T-helper 2 cell treated with Interferon-gamma antibody and Interleukin-4, amounts not matched to agents 100 ng/mL and 5 ng/mL, for 36 hours (primary cell): ENCODE measurements at regions not wholly inside any gene's neighbourhood (a gene's known extent, or its start where the extent isn't known, plus 50 kb on each side); places are given as distances from the start of the nearest gene placed in this dataset.

Source experiments
- intact Hi-C: fragments of 100-400 bp; cut with micrococcal nuclease; formaldehyde crosslinking; loops from one replicate; pipeline ENCODE4 v1.15.1; 2023

- intact Hi-C loops: no loop called here
Observed at GRCh38 chr6:137685798-137686375, 181.2 kb upstream of the TNFAIP3 start.

- intact Hi-C loops: no loop called here
Observed at GRCh38 chr6:137687818-137688217, 179.2 kb upstream of the TNFAIP3 start.

GRCh38 chr6:137688230-137688971, 178.7 kb upstream of the TNFAIP3 start:
- intact Hi-C loops: no loop called here

GRCh38 chr6:137689377-137689776, 177.7 kb upstream of the TNFAIP3 start:
- intact Hi-C loops: no loop called here

- intact Hi-C loops: no loop called here
Observed at GRCh38 chr6:137690034-137690433, 177.0 kb upstream of the TNFAIP3 start.

- intact Hi-C loops: no loop called here
Observed at GRCh38 chr6:137690721-137691120, 176.3 kb upstream of the TNFAIP3 start.

GRCh38 chr6:137692308-137692707, 174.8 kb upstream of the TNFAIP3 start:
- intact Hi-C loops: no loop called here

- intact Hi-C loops: no loop called here
Observed at GRCh38 chr6:137692806-137693205, 174.3 kb upstream of the TNFAIP3 start.

GRCh38 chr6:137693711-137694110, 173.3 kb upstream of the TNFAIP3 start:
- intact Hi-C loops: no loop called here

- intact Hi-C loops: loop anchor here (5.0 kb wide), 1 partner anchor 39 kb away; no protein-coding TSS in a partner anchor
Observed at GRCh38 chr6:137696765-137697164, 170.3 kb upstream of the TNFAIP3 start.

- intact Hi-C loops: loop anchor here (5.0 kb wide), 1 partner anchor 40 kb away; no protein-coding TSS in a partner anchor
Observed at GRCh38 chr6:137697267-137697938, 169.7 kb upstream of the TNFAIP3 start.

- intact Hi-C loops: loop anchor here (2.0 to 5.0 kb wide), 3 partner anchors 22 to 41 kb away; no protein-coding TSS in a partner anchor
Observed at GRCh38 chr6:137698636-137699030, 168.4 kb upstream of the TNFAIP3 start.

- intact Hi-C loops: loop anchor here (2.0 to 5.0 kb wide), 3 partner anchors 22 to 42 kb away; no protein-coding TSS in a partner anchor
Observed at GRCh38 chr6:137699031-137699683, 167.9 kb upstream of the TNFAIP3 start.

GRCh38 chr6:137700161-137700560, 166.9 kb upstream of the TNFAIP3 start:
- intact Hi-C loops: no loop called here

GRCh38 chr6:137700751-137701477, 166.1 kb upstream of the TNFAIP3 start:
- intact Hi-C loops: no loop called here

- intact Hi-C loops: no loop called here
Observed at GRCh38 chr6:137701942-137702341, 165.1 kb upstream of the TNFAIP3 start.

- intact Hi-C loops: no loop called here
Observed at GRCh38 chr6:137702791-137703424, 164.2 kb upstream of the TNFAIP3 start.

- intact Hi-C loops: loop anchor here (1.0 to 5.0 kb wide), 5 partner anchors 223 to 405 kb away; no protein-coding TSS in a partner anchor
Observed at GRCh38 chr6:137704802-137705159, 162.3 kb upstream of the TNFAIP3 start.

- intact Hi-C loops: loop anchor here (1.0 to 5.0 kb wide), 5 partner anchors 222 to 404 kb away; no protein-coding TSS in a partner anchor
Observed at GRCh38 chr6:137705160-137706082, 161.6 kb upstream of the TNFAIP3 start.
